ENCODE measurements at regions not wholly inside any gene's neighbourhood (a gene's known extent, or its start where the extent isn't known, plus 50 kb on each side); places are given as distances from the start of the nearest gene placed in this dataset.
"Not testable (repeated sequence)": the region's sequence is repeated elsewhere in the genome, so short reads cannot be mapped to it uniquely, and the experiment has no call there.

GRCh38 chr1:234915924-234916675, 212.5 kb downstream of the TOMM20 start:
- DNase-seq, result no peak

GRCh38 chr1:234914606-234915290, 213.9 kb downstream of the TOMM20 start:
- DNase-seq, result no peak

GRCh38 chr1:234913771-234914170, 214.9 kb downstream of the TOMM20 start:
- no peak for DNase-seq

- no peak for DNase-seq
These were observed 215.4 kb downstream of the TOMM20 start for GRCh38 chr1:234913278-234913649.

GRCh38 chr1:234912548-234913277, 215.9 kb downstream of the TOMM20 start:
- DNase-seq, result no peak

- DNase-seq, result no peak
These were observed 216.8 kb downstream of the TOMM20 start for GRCh38 chr1:234911787-234912186.

- DNase-seq, result not testable (repeated sequence)
These were observed 217.5 kb downstream of the TOMM20 start for GRCh38 chr1:234911136-234911535.

- no peak for DNase-seq
These were observed 218.8 kb downstream of the TOMM20 start for GRCh38 chr1:234909851-234910250.

- no peak for DNase-seq
These were observed 219.3 kb downstream of the TOMM20 start for GRCh38 chr1:234909307-234909810.

- no peak for DNase-seq
These were observed 220.1 kb downstream of the TOMM20 start for GRCh38 chr1:234908571-234908970.

- no peak for DNase-seq
These were observed 220.7 kb downstream of the TOMM20 start for GRCh38 chr1:234907940-234908405.

GRCh38 chr1:234907208-234907939, 221.3 kb downstream of the TOMM20 start:
- no peak for DNase-seq

- no peak for DNase-seq
These were observed 222.0 kb downstream of the TOMM20 start for GRCh38 chr1:234906654-234907053.

- no peak for DNase-seq
These were observed 225.7 kb downstream of the TOMM20 start for GRCh38 chr1:234902774-234903547.

- DNase-seq, result no peak
These were observed 227.1 kb downstream of the TOMM20 start for GRCh38 chr1:234901491-234902049.

GRCh38 chr1:234900595-234900994, 228.0 kb downstream of the TOMM20 start:
- DNase-seq, result no peak

- DNase-seq, result no peak
These were observed 228.9 kb downstream of the TOMM20 start for GRCh38 chr1:234899730-234900072.

- DNase-seq, result no peak
These were observed 229.5 kb downstream of the TOMM20 start for GRCh38 chr1:234899041-234899729.

GRCh38 chr1:234898455-234899033, 230.1 kb downstream of the TOMM20 start:
- no peak for DNase-seq

GRCh38 chr1:234897754-234898454, 230.7 kb downstream of the TOMM20 start:
- no peak for DNase-seq
